Endothelial cell (in vitro differentiated cells): ENCODE measurements at regions not wholly inside any gene's neighbourhood (a gene's known extent, or its start where the extent isn't known, plus 50 kb on each side); places are given as distances from the start of the nearest gene placed in this dataset.
A peak's percentile ranks its signal among the peaks of the same experiment; 100 is the strongest.

Experiments
- DNase-seq: peaks from one replicate; pipeline ENCODE4 v3.0.0; 2021; ENCODE audit warnings: low spot score
- H3K27ac Mint-ChIP-seq: one replicate; pipeline ENCODE4 v1.8.0; 2021; ENCODE audit warnings: mixed read lengths, inconsistent platforms; ENCODE audit not compliant: unreplicated experiment
- H3K27me3 Mint-ChIP-seq: one replicate; pipeline ENCODE4 v1.8.0; 2021; ENCODE audit warnings: mild to moderate bottlenecking, moderate library complexity, mixed read lengths, inconsistent platforms; ENCODE audit not compliant: unreplicated experiment
- H3K36me3 Mint-ChIP-seq: one replicate; pipeline ENCODE4 v1.8.0; 2021; ENCODE audit warnings: mild to moderate bottlenecking, low read depth, mixed read lengths, inconsistent platforms; ENCODE audit not compliant: unreplicated experiment
- H3K4me1 Mint-ChIP-seq: one replicate; pipeline ENCODE4 v1.8.0; 2021; ENCODE audit warnings: mild to moderate bottlenecking, mixed read lengths, inconsistent platforms; ENCODE audit not compliant: unreplicated experiment
- H3K4me3 Mint-ChIP-seq: one replicate; pipeline ENCODE4 v1.8.0; 2021; ENCODE audit warnings: mild to moderate bottlenecking, mixed read lengths, inconsistent platforms; ENCODE audit not compliant: unreplicated experiment
- H3K9me3 Mint-ChIP-seq: one replicate; pipeline ENCODE4 v1.8.0; 2021; ENCODE audit warnings: mixed read lengths, inconsistent platforms; ENCODE audit not compliant: unreplicated experiment
- CTCF ChIP-seq: fragments of 200-600 bp; sonication (generic); IDR thresholded peaks from one replicate; pipeline ENCODE4 v1.5.0; 2021; ENCODE audit warnings: antibody characterized with exemption; ENCODE audit not compliant: unreplicated experiment

- TF ChIP-seq CTCF = no peak
- H3K36me3 Mint-ChIP-seq = no peaks in the 10 kb centered on the region
- DNase-seq = no peak
- no peak overlapping the region for H3K27ac Mint-ChIP-seq
- no peaks in the 10 kb centered on the region for H3K4me1 Mint-ChIP-seq
- peaks cover 2% of the 10 kb centered on the region for H3K27me3 Mint-ChIP-seq
- no peak overlapping the region for H3K4me3 Mint-ChIP-seq
- no peaks in the 10 kb centered on the region for H3K9me3 Mint-ChIP-seq
Observed at GRCh38 chr2:160989778-160990177, 170.4 kb upstream of the TANK start.

- Mint-ChIP-seq H3K4me1 (no peaks in the 10 kb centered on the region), H3K27ac (no peak overlapping the region), H3K27me3 (peaks cover 2% of the 10 kb centered on the region), H3K9me3 (no peaks in the 10 kb centered on the region), H3K4me3 (no peak overlapping the region), H3K36me3 (no peaks in the 10 kb centered on the region)
- no peak for TF ChIP-seq CTCF
- DNase-seq = no peak
Observed at GRCh38 chr2:160993654-160994061, 166.6 kb upstream of the TANK start.

- DNase-seq = peak; percentile 74
- peak; percentile 83 for TF ChIP-seq CTCF
- no peak overlapping the region for H3K4me3 Mint-ChIP-seq
- no peaks in the 10 kb centered on the region for H3K4me1 Mint-ChIP-seq
- H3K9me3 Mint-ChIP-seq = no peaks in the 10 kb centered on the region
- no peak overlapping the region for H3K27ac Mint-ChIP-seq
- H3K36me3 Mint-ChIP-seq = no peaks in the 10 kb centered on the region
- H3K27me3 Mint-ChIP-seq = peaks cover 2% of the 10 kb centered on the region
Observed at GRCh38 chr2:160994141-160995002, 165.9 kb upstream of the TANK start.

GRCh38 chr2:160996584-160996983 lies 163.6 kb upstream of the TANK start:
- H3K9me3 Mint-ChIP-seq = no peaks in the 10 kb centered on the region
- no peak overlapping the region for H3K27ac Mint-ChIP-seq
- H3K36me3 Mint-ChIP-seq = no peaks in the 10 kb centered on the region
- TF ChIP-seq CTCF = no peak
- H3K4me1 Mint-ChIP-seq = no peaks in the 10 kb centered on the region
- H3K27me3 Mint-ChIP-seq = no peaks in the 10 kb centered on the region
- H3K4me3 Mint-ChIP-seq = no peak overlapping the region
- no peak for DNase-seq

- peak; percentile 18 for TF ChIP-seq CTCF
- Mint-ChIP-seq H3K27ac (no peak overlapping the region), H3K9me3 (no peaks in the 10 kb centered on the region), H3K27me3 (peaks cover 3% of the 10 kb centered on the region), H3K4me1 (no peaks in the 10 kb centered on the region), H3K36me3 (no peaks in the 10 kb centered on the region), H3K4me3 (no peak overlapping the region)
- no peak for DNase-seq
Observed at GRCh38 chr2:161004379-161004778, 155.8 kb upstream of the TANK start.
